ENCODE measurements at regions not wholly inside any gene's neighbourhood (a gene's known extent, or its start where the extent isn't known, plus 50 kb on each side); places are given as distances from the start of the nearest gene placed in this dataset.

DNA sequence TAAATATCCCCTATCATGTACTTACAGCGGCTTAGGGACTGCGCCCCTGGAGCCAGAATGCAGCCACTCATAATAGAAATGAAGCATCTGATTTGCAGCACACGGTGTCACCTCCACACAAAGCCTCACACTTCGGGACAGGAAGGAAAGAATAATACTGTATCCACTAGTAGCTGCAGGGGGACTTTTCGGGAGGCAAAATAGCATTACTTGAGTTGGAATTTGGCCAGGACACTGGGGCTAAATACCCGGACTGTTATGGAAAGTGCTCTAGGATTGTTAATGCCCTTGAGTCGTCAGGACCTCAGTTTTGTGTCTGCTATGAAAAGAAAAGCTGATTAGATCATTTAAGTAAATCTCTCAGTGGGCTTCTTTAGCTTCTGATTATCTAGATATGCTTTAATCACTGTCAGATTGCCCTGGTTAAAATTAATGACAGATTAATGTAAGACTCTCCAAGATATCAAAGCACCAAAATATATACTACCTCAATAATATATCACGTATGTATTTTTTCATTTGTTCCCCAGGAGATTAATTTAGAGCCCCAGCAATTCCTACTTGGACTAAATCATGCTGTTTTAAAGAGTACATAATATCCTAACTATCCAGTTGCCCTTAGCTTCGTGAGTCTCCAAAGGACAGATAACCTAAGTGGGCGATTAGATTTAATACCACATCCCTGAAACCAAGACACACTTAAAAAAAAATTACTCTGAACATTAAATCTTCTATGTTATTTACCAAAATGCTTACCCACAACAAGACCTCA is 173.0 kb upstream of the NEBL start:
- intact Hi-C loops (cut with DNase I; ENCODE audit: low total_unique reads), result loop anchor here (10.0 kb wide), 1 partner anchor 205 kb away; no protein-coding TSS in a partner anchor
- TF ChIP-seq, protein P1, sequence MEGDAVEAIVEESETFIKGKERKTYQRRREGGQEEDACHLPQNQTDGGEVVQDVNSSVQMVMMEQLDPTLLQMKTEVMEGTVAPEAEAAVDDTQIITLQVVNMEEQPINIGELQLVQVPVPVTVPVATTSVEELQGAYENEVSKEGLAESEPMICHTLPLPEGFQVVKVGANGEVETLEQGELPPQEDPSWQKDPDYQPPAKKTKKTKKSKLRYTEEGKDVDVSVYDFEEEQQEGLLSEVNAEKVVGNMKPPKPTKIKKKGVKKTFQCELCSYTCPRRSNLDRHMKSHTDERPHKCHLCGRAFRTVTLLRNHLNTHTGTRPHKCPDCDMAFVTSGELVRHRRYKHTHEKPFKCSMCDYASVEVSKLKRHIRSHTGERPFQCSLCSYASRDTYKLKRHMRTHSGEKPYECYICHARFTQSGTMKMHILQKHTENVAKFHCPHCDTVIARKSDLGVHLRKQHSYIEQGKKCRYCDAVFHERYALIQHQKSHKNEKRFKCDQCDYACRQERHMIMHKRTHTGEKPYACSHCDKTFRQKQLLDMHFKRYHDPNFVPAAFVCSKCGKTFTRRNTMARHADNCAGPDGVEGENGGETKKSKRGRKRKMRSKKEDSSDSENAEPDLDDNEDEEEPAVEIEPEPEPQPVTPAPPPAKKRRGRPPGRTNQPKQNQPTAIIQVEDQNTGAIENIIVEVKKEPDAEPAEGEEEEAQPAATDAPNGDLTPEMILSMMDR (IDR thresholded peaks at IDR 0.05), result no peak
- TF ChIP-seq POLR2A (IDR thresholded peaks at IDR 0.05) (no peak), POLR2AphosphoS5 (IDR thresholded peaks at IDR 0.05) (no peak)
- no peak overlapping the region for H3K27ac ChIP-seq

DNA sequence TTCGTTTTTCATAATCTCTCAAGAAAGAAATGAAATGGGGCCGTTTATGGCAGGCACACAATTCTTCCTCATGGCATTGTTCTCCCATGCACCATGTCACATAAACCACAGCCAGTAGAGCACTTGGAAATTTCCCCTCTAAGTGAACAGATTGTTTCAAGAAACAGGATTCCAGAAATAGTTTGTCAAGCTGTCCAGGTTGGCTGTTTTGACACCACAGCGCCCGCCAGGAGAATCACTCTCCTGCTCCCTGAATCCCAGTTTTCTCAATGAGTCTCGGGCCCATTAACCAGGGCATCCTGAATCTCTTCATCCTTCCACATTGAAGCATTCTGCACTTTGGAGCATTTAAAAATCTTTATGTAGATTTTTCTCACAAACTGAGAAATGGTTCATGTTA is 172.2 kb upstream of the NEBL start:
- no peak for DNase-seq (ENCODE audit: low spot score in 2 of 2)
- no peaks in the 10 kb centered on the region for H3K4me1 ChIP-seq
- no peak overlapping the region for H3K4me3 ChIP-seq
- intact Hi-C loops (cut with DNase I; ENCODE audit: low total_unique reads), result no loop called here
- no peaks in the 10 kb centered on the region for H3K36me3 ChIP-seq
- no peaks in the 10 kb centered on the region for H3K27me3 ChIP-seq
- no peaks in the 10 kb centered on the region for H3K9me3 ChIP-seq
- TF ChIP-seq POLR2A (IDR thresholded peaks at IDR 0.05) (no peak), POLR2AphosphoS5 (IDR thresholded peaks at IDR 0.05) (no peak)
- TF ChIP-seq, protein P1 (IDR thresholded peaks at IDR 0.05), result no peak
- no peak overlapping the region for H3K27ac ChIP-seq

More for the DNA sequence above, 173.0 kb upstream of the NEBL start:
- no peaks in the 10 kb centered on the region for H3K27me3 ChIP-seq
- DNase-seq (ENCODE audit: low spot score in 2 of 2), result no peak
- H3K4me1 ChIP-seq, result no peaks in the 10 kb centered on the region
- no peaks in the 10 kb centered on the region for H3K9me3 ChIP-seq
- H3K4me3 ChIP-seq, result no peak overlapping the region
- H3K36me3 ChIP-seq, result no peaks in the 10 kb centered on the region

DNA sequence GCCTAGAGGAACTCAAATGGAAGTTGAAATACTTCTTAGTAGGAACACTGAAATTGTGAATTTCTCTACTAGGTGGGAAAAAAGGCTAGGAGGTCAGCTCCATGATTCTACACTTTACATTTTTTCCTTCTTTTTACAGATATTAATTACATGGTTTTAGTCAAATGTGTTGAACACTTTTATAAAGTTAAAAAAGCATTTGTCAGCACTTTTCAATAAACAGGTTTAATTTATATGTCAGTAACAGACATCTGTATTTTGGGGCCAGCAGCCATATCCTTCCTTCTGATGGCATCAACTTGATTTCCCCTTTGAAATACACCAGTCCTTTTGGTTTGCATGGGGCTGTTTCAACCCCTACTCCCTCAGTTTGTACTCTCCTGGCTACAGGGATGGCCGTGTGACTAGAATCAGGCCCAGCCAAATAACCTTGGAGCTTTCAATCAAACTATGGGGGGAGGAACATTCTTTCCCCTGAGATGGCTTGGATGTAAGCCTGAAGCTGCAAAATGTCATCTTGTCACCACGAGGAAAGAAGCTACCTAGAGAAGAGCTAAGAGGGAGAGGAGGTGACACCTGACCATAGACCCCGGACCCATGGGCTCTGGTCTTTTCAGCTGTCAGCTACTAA is 171.0 kb upstream of the NEBL start:
- Histone ChIP-seq H3K9me3 (no peaks in the 10 kb centered on the region), H3K27ac (no peak overlapping the region), H3K27me3 (no peaks in the 10 kb centered on the region), H3K4me3 (no peak overlapping the region), H3K36me3 (no peaks in the 10 kb centered on the region), H3K4me1 (no peaks in the 10 kb centered on the region)
- intact Hi-C loops (cut with DNase I; ENCODE audit: low total_unique reads), result no loop called here
- DNase-seq (ENCODE audit: low spot score in 2 of 2), result no peak
- TF ChIP-seq POLR2AphosphoS5 (IDR thresholded peaks at IDR 0.05) (no peak), POLR2A (IDR thresholded peaks at IDR 0.05) (no peak)
- TF ChIP-seq, protein P1 (IDR thresholded peaks at IDR 0.05), result no peak

DNA sequence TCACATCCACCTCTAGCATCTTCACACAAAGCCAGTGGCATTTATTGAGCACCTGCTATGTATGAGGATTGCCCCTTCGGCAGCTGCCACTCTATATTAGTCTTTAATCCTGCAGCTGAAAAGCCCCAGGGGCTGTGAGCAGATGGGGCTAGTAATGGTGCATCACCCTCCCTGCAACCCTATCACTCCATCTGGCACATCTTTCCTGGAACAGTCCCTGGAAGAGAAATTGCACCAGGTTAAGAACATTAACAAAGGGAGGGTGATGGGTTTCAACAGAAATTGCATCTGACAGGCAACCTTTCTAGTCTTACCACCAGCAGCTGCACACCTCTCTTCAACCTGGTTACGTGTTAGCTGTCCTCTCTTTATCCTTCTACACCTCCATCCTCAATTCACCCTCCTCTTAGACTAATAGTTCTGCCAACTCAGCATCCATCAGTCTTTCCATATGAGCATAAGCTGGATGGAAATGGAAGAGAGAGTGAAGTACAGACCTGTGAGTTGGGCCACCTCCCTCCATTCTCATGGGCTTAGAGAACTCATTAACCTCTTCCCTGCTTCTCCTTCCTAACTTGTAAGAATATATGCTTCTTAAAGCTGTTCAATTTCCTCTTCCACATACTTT is 168.6 kb upstream of the NEBL start:
- DNase-seq (ENCODE audit: low spot score in 2 of 2), result no peak
- no peaks in the 10 kb centered on the region for H3K27me3 ChIP-seq
- no peaks in the 10 kb centered on the region for H3K9me3 ChIP-seq
- H3K4me1 ChIP-seq, result no peaks in the 10 kb centered on the region
- H3K27ac ChIP-seq, result no peak overlapping the region
- intact Hi-C loops (cut with DNase I; ENCODE audit: low total_unique reads), result no loop called here
- H3K36me3 ChIP-seq, result no peaks in the 10 kb centered on the region
- H3K4me3 ChIP-seq, result no peak overlapping the region
- TF ChIP-seq POLR2AphosphoS5 (IDR thresholded peaks at IDR 0.05), result no peak
- TF ChIP-seq POLR2A (IDR thresholded peaks at IDR 0.05), result no peak
- TF ChIP-seq, protein P1 (IDR thresholded peaks at IDR 0.05), result no peak

DNA sequence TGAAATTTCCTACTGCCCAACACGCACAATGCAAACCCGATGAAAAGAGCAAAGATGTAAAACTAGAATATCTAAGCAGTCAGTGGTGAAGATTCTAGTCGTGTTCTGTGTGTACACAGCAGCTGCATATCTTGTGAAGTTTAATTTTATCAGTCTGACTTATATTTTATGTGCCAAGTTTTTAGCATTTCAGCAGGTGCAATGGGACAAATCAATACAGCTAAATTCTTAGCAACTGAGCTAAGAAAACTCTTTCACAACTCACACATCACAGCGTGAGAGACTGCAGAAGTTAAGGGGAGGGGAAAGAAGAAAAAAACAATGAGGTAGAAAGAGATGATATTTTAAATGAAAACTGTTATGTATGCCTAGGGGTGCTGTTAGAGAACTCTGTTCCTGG is 164.9 kb upstream of the NEBL start:
- no peak for DNase-seq (ENCODE audit: low spot score in 2 of 2)
- H3K9me3 ChIP-seq, result peaks cover 0 to 16% of the 10 kb centered on the region in 2 donors
- H3K36me3 ChIP-seq, result peaks cover 5% of the 10 kb centered on the region
- no peaks in the 10 kb centered on the region for H3K4me1 ChIP-seq
- no peak overlapping the region for H3K27ac ChIP-seq
- TF ChIP-seq POLR2AphosphoS5 (IDR thresholded peaks at IDR 0.05), result no peak
- no peak for TF ChIP-seq POLR2A (IDR thresholded peaks at IDR 0.05)
- TF ChIP-seq, protein P1 (IDR thresholded peaks at IDR 0.05), result no peak
- H3K4me3 ChIP-seq, result no peak overlapping the region
- intact Hi-C loops (cut with DNase I; ENCODE audit: low total_unique reads), result no loop called here
- no peaks in the 10 kb centered on the region for H3K27me3 ChIP-seq

All from breast epithelium (tissue), 4 donors.